ENCODE measurements at regions not wholly inside any gene's neighbourhood (a gene's known extent, or its start where the extent isn't known, plus 50 kb on each side); places are given as distances from the start of the nearest gene placed in this dataset.

DNA sequence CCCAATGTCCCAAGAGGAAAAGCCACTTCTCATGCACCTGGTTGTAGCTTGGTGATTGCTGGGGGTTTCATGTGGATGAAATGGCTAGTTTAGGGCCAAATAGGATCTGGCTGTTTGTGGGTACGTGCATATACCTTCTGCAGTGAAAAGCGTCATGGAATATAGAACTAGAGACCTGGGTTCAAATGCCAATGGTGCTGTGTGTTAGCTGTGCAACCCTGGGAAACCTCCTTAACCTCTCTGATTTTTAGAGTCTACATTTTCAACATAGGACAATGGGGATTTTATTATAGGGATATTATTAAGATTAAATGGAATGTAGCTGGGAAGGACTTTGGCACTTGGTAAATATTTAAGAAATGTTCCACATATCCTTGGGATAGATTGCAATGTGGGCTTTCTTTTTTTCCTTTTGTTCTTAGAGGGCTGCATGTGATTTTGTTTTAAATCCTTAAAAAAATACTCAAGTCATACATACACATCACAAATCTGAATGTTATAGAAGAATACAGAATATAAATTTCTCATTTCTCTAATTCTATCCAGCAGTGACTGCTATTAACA, 112.6 kb upstream of the E2F8 start:
- DNase-seq (ENCODE audit: low read depth, low spot score) (no peak), FAIRE-seq (no peak), ATAC-seq (no peak)
- H3K9ac ChIP-seq (ENCODE audit: control insufficient read depth, insufficient read depth, low read length), result no peak overlapping the region
- ChIA-PET CTCF (interaction anchor here (0.5 to 1.2 kb wide), 3 partner anchors 9 to 755 kb away, joined by 3 read pairs; no protein-coding TSS in a partner anchor), SMC1A (ENCODE audit: uncharacterized antibody, unreplicated experiment) (interaction anchor here (1.0 to 1.2 kb wide), 3 partner anchors 9 to 27 kb away, joined by 3 to 4 read pairs (median 3); no protein-coding TSS in a partner anchor), RAD21 (ENCODE audit: unreplicated experiment) (interaction anchor here (1.2 to 1.5 kb wide), 2 partner anchors 27 to 80 kb away, joined by 3 to 4 read pairs; no protein-coding TSS in a partner anchor), POLR2A (interaction anchor here (0.7 kb wide), 1 partner anchor 21 kb away, joined by 3 read pairs; no protein-coding TSS in a partner anchor)
- in situ Hi-C loops (cut with MboI) (no loop called here), intact Hi-C loops (cut with micrococcal nuclease; ENCODE audit: unreplicated experiment) (no loop called here)
- H3K36me3 ChIP-seq (ENCODE audit: control insufficient read depth in 2 of 2, insufficient read depth in 2 of 2, low read length in 1 of 2), result no peaks in the 10 kb centered on the region
- 58% methylated on average over 2 of the region's 2 CpGs for WGBS (ENCODE audit: insufficient coverage, insufficient replicate concordance, low lambda C conversion rate, missing lambda C conversion rate)
- no peaks in the 10 kb centered on the region for H3K9me3 ChIP-seq (replicated peaks; ENCODE audit: control insufficient read depth, insufficient read depth, low read length)
- H2AFZ ChIP-seq (ENCODE audit: control insufficient read depth, low read depth, low read length), result no peak overlapping the region
- TF ChIP-seq ATF3 (IDR thresholded peaks at IDR 0.05; ENCODE audit: borderline replicate concordance, extremely low read depth, low read depth, low read length), result no peak
- no peak for TF ChIP-seq ZNF217 (IDR thresholded peaks at IDR 0.05)
- no peak for TF ChIP-seq ZBTB33 (IDR thresholded peaks at IDR 0.05)
- H3K4me2 ChIP-seq (ENCODE audit: control insufficient read depth, insufficient read depth), result no peak overlapping the region
- no peaks in the 10 kb centered on the region for H3K4me1 ChIP-seq (ENCODE audit: control insufficient read depth, insufficient read depth, low read length)
- no TSS peak for BruUV-seq (replicated peaks)
- no peak overlapping the region for H3K27ac ChIP-seq (ENCODE audit: control insufficient read depth, insufficient read depth)
- H3K79me2 ChIP-seq (ENCODE audit: control insufficient read depth, insufficient read depth, low read length), result no peaks in the 10 kb centered on the region
- no peak overlapping the region for H3K4me3 ChIP-seq
- H4K20me1 ChIP-seq (ENCODE audit: control insufficient read depth, insufficient read depth), result no peaks in the 10 kb centered on the region
- no peaks in the 10 kb centered on the region for H3K27me3 ChIP-seq (replicated peaks in 1 of 2; ENCODE audit: control insufficient read depth in 2 of 2, insufficient read depth in 2 of 2, low read length in 1 of 2)

GRCh38 chr11:19352771-19353160, 112.0 kb upstream of the E2F8 start:
- ChIA-PET CTCF (no interaction called here), RAD21 (ENCODE audit: unreplicated experiment) (interaction anchor here (1.2 to 1.5 kb wide), 2 partner anchors 26 to 80 kb away, joined by 3 to 4 read pairs; no protein-coding TSS in a partner anchor), POLR2A (no interaction called here), SMC1A (ENCODE audit: uncharacterized antibody, unreplicated experiment) (interaction anchor here (1.0 to 1.2 kb wide), 4 partner anchors 9 to 275 kb away, joined by 3 to 4 read pairs (median 3); no protein-coding TSS in a partner anchor)
- H4K20me1 ChIP-seq (ENCODE audit: control insufficient read depth, insufficient read depth), result no peaks in the 10 kb centered on the region
- no peaks in the 10 kb centered on the region for H3K36me3 ChIP-seq (ENCODE audit: control insufficient read depth in 2 of 2, insufficient read depth in 2 of 2, low read length in 1 of 2)
- no TSS peak for BruUV-seq (replicated peaks)
- H3K27me3 ChIP-seq (replicated peaks in 1 of 2; ENCODE audit: control insufficient read depth in 2 of 2, insufficient read depth in 2 of 2, low read length in 1 of 2), result no peaks in the 10 kb centered on the region
- H3K4me2 ChIP-seq (ENCODE audit: control insufficient read depth, insufficient read depth), result no peak overlapping the region
- intact Hi-C loops (cut with micrococcal nuclease; ENCODE audit: unreplicated experiment), result no loop called here
- ATAC-seq, result no peak
- H3K4me1 ChIP-seq (ENCODE audit: control insufficient read depth, insufficient read depth, low read length), result no peaks in the 10 kb centered on the region
- no peaks in the 10 kb centered on the region for H3K79me2 ChIP-seq (ENCODE audit: control insufficient read depth, insufficient read depth, low read length)
- in situ Hi-C loops (cut with MboI), result no loop called here
- H3K9ac ChIP-seq (ENCODE audit: control insufficient read depth, insufficient read depth, low read length), result no peak overlapping the region
- H3K27ac ChIP-seq (ENCODE audit: control insufficient read depth, insufficient read depth), result no peak overlapping the region
- FAIRE-seq, result no peak
- no peak overlapping the region for H2AFZ ChIP-seq (ENCODE audit: control insufficient read depth, low read depth, low read length)
- DNase-seq (ENCODE audit: low read depth, low spot score), result no peak
- no peaks in the 10 kb centered on the region for H3K9me3 ChIP-seq (replicated peaks; ENCODE audit: control insufficient read depth, insufficient read depth, low read length)
- 65% methylated on average over 9 of the region's 9 CpGs for WGBS (ENCODE audit: insufficient coverage, insufficient replicate concordance, low lambda C conversion rate, missing lambda C conversion rate)
- no peak overlapping the region for H3K4me3 ChIP-seq
- TF ChIP-seq EGR1 (IDR thresholded peaks at IDR 0.05; ENCODE audit: borderline replicate concordance in 1 of 2, low read depth in 2 of 2, low read length in 2 of 2) (no peak), TCF3 (IDR thresholded peaks at IDR 0.05; ENCODE audit: borderline replicate concordance, insufficient read depth, low read depth, low read length) (no peak), LARP7 (IDR thresholded peaks at IDR 0.05) (no peak), HDGF (IDR thresholded peaks at IDR 0.05) (no peak), NFIC (IDR thresholded peaks at IDR 0.05; ENCODE audit: low read depth, low read length) (no peak), SREBF1 (IDR thresholded peaks at IDR 0.05; ENCODE audit: low read length) (no peak)
- TF ChIP-seq, protein P1, sequence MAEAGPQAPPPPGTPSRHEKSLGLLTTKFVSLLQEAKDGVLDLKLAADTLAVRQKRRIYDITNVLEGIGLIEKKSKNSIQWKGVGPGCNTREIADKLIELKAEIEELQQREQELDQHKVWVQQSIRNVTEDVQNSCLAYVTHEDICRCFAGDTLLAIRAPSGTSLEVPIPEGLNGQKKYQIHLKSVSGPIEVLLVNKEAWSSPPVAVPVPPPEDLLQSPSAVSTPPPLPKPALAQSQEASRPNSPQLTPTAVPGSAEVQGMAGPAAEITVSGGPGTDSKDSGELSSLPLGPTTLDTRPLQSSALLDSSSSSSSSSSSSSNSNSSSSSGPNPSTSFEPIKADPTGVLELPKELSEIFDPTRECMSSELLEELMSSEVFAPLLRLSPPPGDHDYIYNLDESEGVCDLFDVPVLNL (IDR thresholded peaks at IDR 0.05; ENCODE audit: low read depth, low read length), result no peak
- TF ChIP-seq, protein P2, sequence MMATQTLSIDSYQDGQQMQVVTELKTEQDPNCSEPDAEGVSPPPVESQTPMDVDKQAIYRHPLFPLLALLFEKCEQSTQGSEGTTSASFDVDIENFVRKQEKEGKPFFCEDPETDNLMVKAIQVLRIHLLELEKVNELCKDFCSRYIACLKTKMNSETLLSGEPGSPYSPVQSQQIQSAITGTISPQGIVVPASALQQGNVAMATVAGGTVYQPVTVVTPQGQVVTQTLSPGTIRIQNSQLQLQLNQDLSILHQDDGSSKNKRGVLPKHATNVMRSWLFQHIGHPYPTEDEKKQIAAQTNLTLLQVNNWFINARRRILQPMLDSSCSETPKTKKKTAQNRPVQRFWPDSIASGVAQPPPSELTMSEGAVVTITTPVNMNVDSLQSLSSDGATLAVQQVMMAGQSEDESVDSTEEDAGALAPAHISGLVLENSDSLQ (IDR thresholded peaks at IDR 0.05), result no peak

Measured in GM12878 (cell line).